ENCODE measurements at regions not wholly inside any gene's neighbourhood (a gene's known extent, or its start where the extent isn't known, plus 50 kb on each side); places are given as distances from the start of the nearest gene placed in this dataset.

- TF ChIP-seq POLR2A (IDR thresholded peaks at IDR 0.05) (no peak), CTCF (IDR thresholded peaks at IDR 0.05) (no peak)
Observed at GRCh38 chr3:170749765-170750477, 120.1 kb downstream of the RPL22L1 start.

Data from vagina (tissue), 2 donors.